Gastrocnemius medialis (tissue), 4 donors: ENCODE measurements at regions not wholly inside any gene's neighbourhood (a gene's known extent, or its start where the extent isn't known, plus 50 kb on each side); places are given as distances from the start of the nearest gene placed in this dataset.

ENCODE experiments used
- ATAC-seq, 2 donors: fragments of 150-250 bp; one replicate each; pipeline ENCODE4 v1.9.1; 2016
- DNase-seq, 2 donors: peaks; one replicate each; pipeline ENCODE4 v3.0.0-alpha.2; 2019
- H3K27ac ChIP-seq, 4 donors: fragments of 200-600 bp; sonication (generic); 1 replicate in 1 of 4; 2 replicates in 3 of 4; pipeline ENCODE4 v1.5.1; 2016 to 2018; ENCODE audit warnings: mild to moderate bottlenecking in 2 of 4, moderate library complexity in 1 of 4
- H3K27me3 ChIP-seq, 3 donors: fragments of 200-600 bp; sonication (generic) in 2 of 3; 1 replicate in 1 of 3; 2 replicates in 2 of 3; pipeline versions ENCODE4 v1.5.1 to v1.6.0; 2016 to 2019; ENCODE audit warnings: mild to moderate bottlenecking in 1 of 3, moderate library complexity in 1 of 3
- H3K36me3 ChIP-seq, 2 donors: fragments of 200-600 bp; sonication (generic) in 1 of 2; one replicate each; pipeline ENCODE4 v1.5.1; 2017 to 2018
- H3K4me1 ChIP-seq, 2 donors: fragments of 200-600 bp; sonication (generic) in 1 of 2; one replicate each; pipeline ENCODE4 v1.5.1; 2016 to 2017; ENCODE audit warnings: mild to moderate bottlenecking in 2 of 2
- H3K4me3 ChIP-seq, 4 donors: fragments of 200-600 bp; sonication (generic) in 3 of 4; 1 replicate in 1 of 4; 2 replicates in 3 of 4; pipeline ENCODE4 v1.5.1; 2016 to 2019; ENCODE audit warnings: mild to moderate bottlenecking in 2 of 4
- H3K9me3 ChIP-seq, 3 donors: fragments of 200-600 bp; sonication (generic) in 2 of 3; 1 replicate in 1 of 3; 2 replicates in 2 of 3; pipeline ENCODE4 v1.5.1; 2016 to 2019
- POLR2A ChIP-seq, 2 donors: fragments of 450-650 bp; IDR thresholded peaks; one replicate each; pipeline ENCODE4 v1.6.1; 2017; ENCODE audit warnings: antibody characterized with exemption in 2 of 2, mild to moderate bottlenecking in 2 of 2, moderate library complexity in 2 of 2
- in situ Hi-C, 4 donors: fragments of 200-750 bp; cut with MboI; loops; one replicate each; pipeline versions ENCODE4 v1.15.0 to v1.8.0; 2017; ENCODE audit warnings: low sequenced_read_pairs in 4 of 4
- intact Hi-C: fragments of 100-400 bp; cut with DNase I; formaldehyde crosslinking; loops from one replicate; pipeline ENCODE4 v1.15.1; 2023; ENCODE audit warnings: low total_unique reads
- TF ChIP-seq, protein P1 (sequence below), 5 experiments: fragments of 450-650 bp in 3 of 5; fragments of 200-600 bp in 2 of 5; sonication (generic) in 2 of 5; IDR thresholded peaks in 4 of 5; conservative IDR thresholded peaks in 1 of 5; 1 replicate in 4 of 5; 2 replicates in 1 of 5; pipeline ENCODE4 v1.5.1; 2016 to 2019; ENCODE audit warnings: antibody characterized with exemption in 5 of 5, mild to moderate bottlenecking in 3 of 5, moderate library complexity in 3 of 5

DNA sequence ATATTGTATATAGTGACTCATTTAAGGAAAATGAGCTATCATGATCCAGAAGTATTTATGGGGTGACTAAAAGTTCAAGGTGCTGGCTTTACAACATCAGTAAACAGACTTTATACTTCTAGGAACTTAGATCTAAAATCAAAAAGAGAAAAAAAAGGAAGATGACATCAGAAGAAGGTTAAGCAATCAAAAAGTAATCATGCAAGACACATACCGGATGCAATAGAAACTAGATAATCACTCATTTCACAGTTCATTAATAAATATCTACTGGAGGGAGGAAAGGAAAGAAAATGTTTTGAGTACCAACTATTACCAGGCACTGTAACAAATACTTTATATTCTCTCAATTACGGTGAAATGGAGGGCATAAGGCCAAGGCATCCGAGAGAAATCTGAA, 276.4 kb downstream of the SPRY1 start:
- Histone ChIP-seq H3K4me3 (no peak overlapping the region), H3K36me3 (no peaks in the 10 kb centered on the region), H3K27ac (peak overlapping the region; percentile 30 to 75 (median 50)), H3K27me3 (no peaks in the 10 kb centered on the region), H3K9me3 (no peaks in the 10 kb centered on the region), H3K4me1 (peaks cover 21 to 22% of the 10 kb centered on the region in 2 donors)
- intact Hi-C loops = loop anchor here (1.0 to 10.0 kb wide), 3 partner anchors 112 to 222 kb away; no protein-coding TSS in a partner anchor
- no peak for TF ChIP-seq POLR2A (IDR thresholded peaks at IDR 0.05)
- TF ChIP-seq, protein P1, sequence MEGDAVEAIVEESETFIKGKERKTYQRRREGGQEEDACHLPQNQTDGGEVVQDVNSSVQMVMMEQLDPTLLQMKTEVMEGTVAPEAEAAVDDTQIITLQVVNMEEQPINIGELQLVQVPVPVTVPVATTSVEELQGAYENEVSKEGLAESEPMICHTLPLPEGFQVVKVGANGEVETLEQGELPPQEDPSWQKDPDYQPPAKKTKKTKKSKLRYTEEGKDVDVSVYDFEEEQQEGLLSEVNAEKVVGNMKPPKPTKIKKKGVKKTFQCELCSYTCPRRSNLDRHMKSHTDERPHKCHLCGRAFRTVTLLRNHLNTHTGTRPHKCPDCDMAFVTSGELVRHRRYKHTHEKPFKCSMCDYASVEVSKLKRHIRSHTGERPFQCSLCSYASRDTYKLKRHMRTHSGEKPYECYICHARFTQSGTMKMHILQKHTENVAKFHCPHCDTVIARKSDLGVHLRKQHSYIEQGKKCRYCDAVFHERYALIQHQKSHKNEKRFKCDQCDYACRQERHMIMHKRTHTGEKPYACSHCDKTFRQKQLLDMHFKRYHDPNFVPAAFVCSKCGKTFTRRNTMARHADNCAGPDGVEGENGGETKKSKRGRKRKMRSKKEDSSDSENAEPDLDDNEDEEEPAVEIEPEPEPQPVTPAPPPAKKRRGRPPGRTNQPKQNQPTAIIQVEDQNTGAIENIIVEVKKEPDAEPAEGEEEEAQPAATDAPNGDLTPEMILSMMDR (IDR thresholded peaks at IDR 0.05 in 4 of 5, conservative IDR thresholded peaks at IDR 0.05 in 1 of 5) = no peak
- no peak for ATAC-seq
- in situ Hi-C loops = loop anchor here in 2 of 4 donors (25.0 kb wide), 2 partner anchors 111 to 261 kb away; no protein-coding TSS in a partner anchor
- DNase-seq = no peak

DNA sequence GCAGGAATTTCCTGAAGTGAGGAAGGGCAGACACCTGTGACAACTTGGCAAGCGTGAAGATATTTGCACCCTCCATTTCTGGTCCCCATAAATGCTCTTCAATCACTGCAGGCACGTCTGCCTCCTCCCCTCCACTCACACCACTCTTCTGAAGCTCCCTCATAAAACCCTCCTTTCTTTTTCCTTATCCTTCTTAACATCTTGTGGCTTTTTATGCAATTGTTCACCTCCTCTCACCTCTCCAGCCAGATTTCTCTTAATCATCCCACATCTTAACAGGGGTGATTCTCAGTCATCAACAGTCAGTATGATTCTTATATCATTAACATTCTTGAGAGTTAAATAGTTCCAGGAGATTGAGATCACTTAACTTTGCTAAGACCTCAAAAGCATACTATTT, 277.4 kb downstream of the SPRY1 start:
- Histone ChIP-seq H3K36me3 (no peaks in the 10 kb centered on the region), H3K4me3 (no peak overlapping the region), H3K27ac (peak overlapping the region; percentile 30 to 75 (median 50)), H3K27me3 (no peaks in the 10 kb centered on the region), H3K9me3 (no peaks in the 10 kb centered on the region), H3K4me1 (peaks cover 21 to 22% of the 10 kb centered on the region in 2 donors)
- intact Hi-C loops (loop anchor here (1.0 to 10.0 kb wide), 4 partner anchors 111 to 277 kb away; partner anchors contain the start of gene SPRY1), in situ Hi-C loops (loop anchor here in 2 of 4 donors (25.0 kb wide), 2 partner anchors 112 to 262 kb away; no protein-coding TSS in a partner anchor)
- DNase-seq (no peak), ATAC-seq (no peak)
- TF ChIP-seq, protein P1 (IDR thresholded peaks at IDR 0.05 in 4 of 5, conservative IDR thresholded peaks at IDR 0.05 in 1 of 5) = no peak
- no peak for TF ChIP-seq POLR2A (IDR thresholded peaks at IDR 0.05)

DNA sequence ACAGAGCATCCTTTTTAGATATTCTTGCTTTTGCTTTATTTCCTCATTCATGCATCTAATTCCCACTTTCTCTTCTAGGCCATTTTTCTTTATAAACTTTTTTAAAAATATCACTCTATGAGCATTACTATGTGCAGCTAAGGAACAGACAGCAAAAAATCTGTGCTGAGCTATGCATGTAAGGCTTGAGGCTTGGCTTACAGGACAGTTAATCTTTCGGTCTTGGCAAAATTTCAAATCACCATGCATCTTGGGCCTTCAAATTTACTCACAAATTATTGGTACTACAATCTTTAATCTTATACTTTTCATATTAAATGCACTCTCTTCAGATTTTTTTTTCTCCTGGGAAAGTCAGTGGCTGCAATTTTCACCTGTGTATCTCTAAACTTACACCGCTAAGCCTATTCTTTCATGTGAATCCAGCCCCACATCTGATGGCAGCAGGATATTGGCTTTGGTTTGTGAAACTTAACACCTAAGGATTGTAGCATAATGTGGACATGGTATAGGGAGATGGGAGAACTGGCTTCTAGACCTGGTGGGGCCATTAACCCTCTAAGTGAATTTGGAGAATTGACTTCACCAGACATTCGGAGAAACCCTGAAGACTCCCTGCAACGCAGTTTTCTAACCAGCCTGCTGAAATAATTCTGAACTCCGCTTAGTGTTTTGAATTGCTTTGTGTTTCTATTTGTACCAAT, 278.3 kb downstream of the SPRY1 start:
- no peaks in the 10 kb centered on the region for H3K27me3 ChIP-seq
- no peaks in the 10 kb centered on the region for H3K36me3 ChIP-seq
- H3K4me1 ChIP-seq = peaks cover 21 to 22% of the 10 kb centered on the region in 2 donors
- no peak for TF ChIP-seq POLR2A (IDR thresholded peaks at IDR 0.05)
- TF ChIP-seq, protein P1 (IDR thresholded peaks at IDR 0.05 in 4 of 5, conservative IDR thresholded peaks at IDR 0.05 in 1 of 5) = no peak
- peak overlapping the region in 3 of 4 donors; percentile 8 to 26 (median 24) for H3K4me3 ChIP-seq
- peak overlapping the region; percentile 67 to 75 (median 68) for H3K27ac ChIP-seq
- in situ Hi-C loops = loop anchor here in 2 of 4 donors (25.0 kb wide), 2 partner anchors 113 to 263 kb away; no protein-coding TSS in a partner anchor
- H3K9me3 ChIP-seq = no peaks in the 10 kb centered on the region
- intact Hi-C loops = loop anchor here (2.0 to 10.0 kb wide), 4 partner anchors 152 to 342 kb away; partner anchors contain the start of gene SPRY1
- DNase-seq (no peak), ATAC-seq (no peak)

DNA sequence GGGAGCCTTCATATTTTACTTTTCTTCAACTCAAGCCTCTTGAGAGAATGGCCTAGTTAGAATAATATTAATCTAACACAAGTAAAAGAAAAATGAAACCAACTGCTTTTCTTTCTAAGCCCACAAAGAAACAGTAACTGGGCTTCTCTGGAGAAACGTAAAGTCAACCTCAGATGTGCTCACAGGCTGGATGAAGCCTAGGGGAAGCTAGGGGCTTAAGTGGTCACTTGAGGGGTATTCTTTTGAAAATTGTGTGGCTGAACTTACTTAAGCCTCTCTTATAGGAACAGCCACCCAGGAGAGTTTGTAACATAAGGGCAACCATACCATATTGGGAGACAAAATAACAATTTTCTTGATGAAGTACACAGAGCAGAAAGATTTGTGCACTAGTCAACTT, 279.0 kb downstream of the SPRY1 start:
- no peak for TF ChIP-seq POLR2A (IDR thresholded peaks at IDR 0.05)
- TF ChIP-seq, protein P1 (IDR thresholded peaks at IDR 0.05 in 4 of 5, conservative IDR thresholded peaks at IDR 0.05 in 1 of 5) = no peak
- peak overlapping the region; percentile 8 to 26 (median 21) for H3K4me3 ChIP-seq
- no peak for ATAC-seq

More for the DNA sequence above, 279.0 kb downstream of the SPRY1 start:
- no peaks in the 10 kb centered on the region for H3K36me3 ChIP-seq
- intact Hi-C loops (loop anchor here (2.0 to 10.0 kb wide), 3 partner anchors 219 to 342 kb away; partner anchors contain the start of gene SPRY1), in situ Hi-C loops (no loop called here)
- peak overlapping the region; percentile 67 to 75 (median 68) for H3K27ac ChIP-seq
- no peak for DNase-seq
- H3K4me1 ChIP-seq = peaks cover 21 to 22% of the 10 kb centered on the region in 2 donors
- H3K27me3 ChIP-seq = no peaks in the 10 kb centered on the region
- H3K9me3 ChIP-seq = no peaks in the 10 kb centered on the region
